Heart left ventricle (tissue), 16 donors: ENCODE measurements at regions not wholly inside any gene's neighbourhood (a gene's known extent, or its start where the extent isn't known, plus 50 kb on each side); places are given as distances from the start of the nearest gene placed in this dataset.

Source experiments
- ATAC-seq, 4 donors: fragments of 200-7000 bp; cut with Tn5 transposase; one replicate each; pipeline ENCODE4 v1.9.1; 2020 to 2022; ENCODE audit warnings: moderate library complexity in 4 of 4, mild to moderate bottlenecking in 3 of 4, moderate number of reproducible peaks in 1 of 4
- DNase-seq, 5 donors: peaks; one replicate each; pipeline ENCODE4 v3.0.0-alpha.2; 2020
- H3K27ac ChIP-seq, 12 donors: fragments of 200-600 bp; sonication (generic) in 4 of 12; one replicate each; pipeline versions ENCODE4 v1.5.0 to v1.8.0; 2016 to 2022; ENCODE audit warnings: mild to moderate bottlenecking in 2 of 12
- H3K27me3 ChIP-seq, 9 donors: fragments of 200-600 bp; sonication (generic) in 2 of 9; one replicate each; pipeline versions ENCODE4 v1.5.1 to v1.8.0; 2016 to 2022; ENCODE audit warnings: mild to moderate bottlenecking in 3 of 9
- H3K36me3 ChIP-seq, 9 donors: fragments of 200-600 bp; sonication (generic) in 2 of 9; one replicate each; pipeline versions ENCODE4 v1.5.0 to v1.8.0; 2018 to 2022; ENCODE audit warnings: mild to moderate bottlenecking in 2 of 9
- H3K4me1 ChIP-seq, 12 donors: fragments of 200-600 bp; sonication (generic) in 4 of 12; one replicate each; pipeline versions ENCODE4 v1.5.0 to v1.8.0; 2016 to 2022; ENCODE audit warnings: mild to moderate bottlenecking in 3 of 12
- H3K4me3 ChIP-seq, 12 donors: fragments of 200-600 bp; sonication (generic) in 4 of 12; one replicate each; pipeline versions ENCODE4 v1.5.0 to v1.8.0; 2017 to 2022; ENCODE audit warnings: mild to moderate bottlenecking in 9 of 12, moderate library complexity in 4 of 12
- H3K9me3 ChIP-seq, 12 donors: fragments of 200-600 bp; sonication (generic) in 4 of 12; one replicate each; pipeline versions ENCODE4 v1.5.0 to v1.8.0; 2016 to 2022; ENCODE audit warnings: mild to moderate bottlenecking in 1 of 12
- POLR2A ChIP-seq, 2 donors: fragments of 450-650 bp; IDR thresholded peaks; one replicate each; pipeline ENCODE4 v1.6.1; 2017; ENCODE audit warnings: antibody characterized with exemption in 2 of 2, mild to moderate bottlenecking in 2 of 2, moderate library complexity in 2 of 2
- WGBS, 4 donors: extraction: QIAGEN DNeasy Blood & Tissue Kit in 2 of 4; methylation state at CpG; one replicate each; pipeline versions ENCODE4 v1.1.5 to v1.1.7; 2013 to 2018; 5-methylcytosine and 5-hydroxymethylcytosine counted together
- intact Hi-C, 10 donors: fragments of 100-400 bp; cut with DNase I; formaldehyde crosslinking; loops; one replicate each; pipeline versions ENCODE4 v1.11.1 to v1.14.2; 2022
- TF ChIP-seq, protein P1 (sequence below), 12 donors: fragments of 200-600 bp; sonication (generic) in 4 of 12; IDR thresholded peaks; one replicate each; pipeline versions ENCODE4 v1.5.0 to v1.8.0; 2018 to 2022; ENCODE audit warnings: antibody characterized with exemption in 12 of 12, mild to moderate bottlenecking in 5 of 12
- donor health status: ischemic (EF 13 %, LVEDD 7.1; RV severe dilation, severe dysfunction).
- donor health status: healthy with polysubstance abuse.
- donor health status: DM: no; HTN: yes; CAD: no.
- donor health status: DM: no; HTN: no; CAD: no.
- donor health status: ischemic (EF 25% LVEDD 6.9; RV normal size, moderate dysfunction).
- donor health status: ischemic (EF 25% LVEDD 5.7; RV mildly dilated, moderate dysfunction).
- donor health status: healthy.
- donor health status: DM: yes; HTN: yes; CAD: no.
- donor health status: ischemic (EF 35%, LVEDD 5.7; RV mildly dilated, moderate dysfunction).
- donor health status: nonischemic (EF 11% LVEDD 7.7; RV severe dilation, severe dysfunction).
- donor health status: DM: yes; HTN: yes; CAD: no.
- donor health status: PGD.
- donor health status: ischemic (EF 29% LVEDD 5.4; RV normal size, mild dysfunction).
- donor health status: nonischemic (EF 23%, LVEDD 6.1; RV moderate dilation, normal function).

- DNase-seq (no peak), ATAC-seq (no peak)
- no peaks in the 10 kb centered on the region for H3K27me3 ChIP-seq
- TF ChIP-seq, protein P1, sequence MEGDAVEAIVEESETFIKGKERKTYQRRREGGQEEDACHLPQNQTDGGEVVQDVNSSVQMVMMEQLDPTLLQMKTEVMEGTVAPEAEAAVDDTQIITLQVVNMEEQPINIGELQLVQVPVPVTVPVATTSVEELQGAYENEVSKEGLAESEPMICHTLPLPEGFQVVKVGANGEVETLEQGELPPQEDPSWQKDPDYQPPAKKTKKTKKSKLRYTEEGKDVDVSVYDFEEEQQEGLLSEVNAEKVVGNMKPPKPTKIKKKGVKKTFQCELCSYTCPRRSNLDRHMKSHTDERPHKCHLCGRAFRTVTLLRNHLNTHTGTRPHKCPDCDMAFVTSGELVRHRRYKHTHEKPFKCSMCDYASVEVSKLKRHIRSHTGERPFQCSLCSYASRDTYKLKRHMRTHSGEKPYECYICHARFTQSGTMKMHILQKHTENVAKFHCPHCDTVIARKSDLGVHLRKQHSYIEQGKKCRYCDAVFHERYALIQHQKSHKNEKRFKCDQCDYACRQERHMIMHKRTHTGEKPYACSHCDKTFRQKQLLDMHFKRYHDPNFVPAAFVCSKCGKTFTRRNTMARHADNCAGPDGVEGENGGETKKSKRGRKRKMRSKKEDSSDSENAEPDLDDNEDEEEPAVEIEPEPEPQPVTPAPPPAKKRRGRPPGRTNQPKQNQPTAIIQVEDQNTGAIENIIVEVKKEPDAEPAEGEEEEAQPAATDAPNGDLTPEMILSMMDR (IDR thresholded peaks at IDR 0.05) = no peak
- TF ChIP-seq POLR2A (IDR thresholded peaks at IDR 0.05) = no peak
- peaks cover 0 to 36% (median 10%) of the 10 kb centered on the region in 12 donors for H3K4me1 ChIP-seq
- intact Hi-C loops = no loop called here
- WGBS, 4 donors = 93 to 97% (median 95%) methylated on average over 5 of the region's 5 CpGs
- no peaks in the 10 kb centered on the region for H3K36me3 ChIP-seq
- H3K9me3 ChIP-seq = no peaks in the 10 kb centered on the region
- H3K4me3 ChIP-seq = no peak overlapping the region
- peak overlapping the region in 1 of 12 donors; percentile 81 for H3K27ac ChIP-seq
These were observed 87.3 kb upstream of the RFC3 start for GRCh38 chr13:33730619-33731018.

DNA sequence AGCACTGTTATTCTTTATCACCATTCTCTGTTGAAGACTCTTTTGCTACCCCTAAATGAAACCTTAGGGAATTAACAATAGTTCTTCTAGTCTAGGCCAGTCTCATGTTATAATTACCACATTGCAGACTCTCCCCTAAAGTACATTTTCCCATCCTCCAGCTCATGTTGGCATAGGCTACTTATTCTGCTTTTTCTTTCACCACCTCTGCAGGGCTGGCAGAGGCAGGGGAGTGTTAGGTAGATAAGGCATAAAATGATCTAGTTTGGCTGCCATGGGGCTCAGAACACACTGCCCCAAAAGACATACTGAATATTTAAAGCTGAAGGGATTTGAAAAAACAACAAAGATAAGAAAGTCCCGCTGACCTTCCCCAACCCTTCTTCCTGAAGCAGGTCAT is 82.7 kb upstream of the RFC3 start:
- DNase-seq = no peak
- no peaks in the 10 kb centered on the region for H3K9me3 ChIP-seq
- no peak overlapping the region for H3K4me3 ChIP-seq
- no peaks in the 10 kb centered on the region for H3K36me3 ChIP-seq
- 31 to 53% (median 48%) methylated on average over 1 of the region's 1 CpG for WGBS, 4 donors
- no peak overlapping the region for H3K27ac ChIP-seq
- no peak for ATAC-seq
- intact Hi-C loops = no loop called here
- TF ChIP-seq, protein P1 (IDR thresholded peaks at IDR 0.05) = no peak
- no peak for TF ChIP-seq POLR2A (IDR thresholded peaks at IDR 0.05)
- H3K4me1 ChIP-seq = peaks cover 0 to 24% (median 3%) of the 10 kb centered on the region in 12 donors
- H3K27me3 ChIP-seq = no peaks in the 10 kb centered on the region

DNA sequence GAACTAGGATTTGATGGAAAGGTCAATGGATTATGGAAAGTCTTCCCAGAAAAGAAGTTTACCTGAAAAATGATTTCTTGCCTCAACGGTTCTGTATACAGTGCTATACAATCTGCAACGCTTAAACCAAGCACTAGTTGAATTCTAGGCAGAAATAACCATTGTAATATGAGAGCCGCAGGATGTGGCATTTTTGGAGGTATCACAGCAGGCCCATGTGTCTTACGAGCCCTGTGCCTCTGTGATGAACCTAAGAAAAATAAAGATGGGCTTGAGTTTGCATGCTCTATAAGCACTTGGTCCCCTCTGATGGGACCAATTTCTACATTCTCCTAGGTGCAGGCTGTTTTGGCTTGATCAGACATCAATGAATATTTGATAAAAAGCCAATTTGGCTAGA is 78.7 kb upstream of the RFC3 start:
- no peaks in the 10 kb centered on the region for H3K27me3 ChIP-seq
- 91 to 96% (median 94%) methylated on average over 4 of the region's 4 CpGs for WGBS, 4 donors
- ATAC-seq (no peak), DNase-seq (no peak)
- H3K27ac ChIP-seq = peak overlapping the region in 2 of 12 donors; percentile 15 to 47
- H3K4me3 ChIP-seq = no peak overlapping the region
- TF ChIP-seq, protein P1 (IDR thresholded peaks at IDR 0.05) = no peak
- TF ChIP-seq POLR2A (IDR thresholded peaks at IDR 0.05) = no peak
- no peaks in the 10 kb centered on the region for H3K9me3 ChIP-seq
- no peaks in the 10 kb centered on the region for H3K36me3 ChIP-seq
- intact Hi-C loops = no loop called here
- H3K4me1 ChIP-seq = peaks cover 0 to 24% (median 3%) of the 10 kb centered on the region in 12 donors

DNA sequence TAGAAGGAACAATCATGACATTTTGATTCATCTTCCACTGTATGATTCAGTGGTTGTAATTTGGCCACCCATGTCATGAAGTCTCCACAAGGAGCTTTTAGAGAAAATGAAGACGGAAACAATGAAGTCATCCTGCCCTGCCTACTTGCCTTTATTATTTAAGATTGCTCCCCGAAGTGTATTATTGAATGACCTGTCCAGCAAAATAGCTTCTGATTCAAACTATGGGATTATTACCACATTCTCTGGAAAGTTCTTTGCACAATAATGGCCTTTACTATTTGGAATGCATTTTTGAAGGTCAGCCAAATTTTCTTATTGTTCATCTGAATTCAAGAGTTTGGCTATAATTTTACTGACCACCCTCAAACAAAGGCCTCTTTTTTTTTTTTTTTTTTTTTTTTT is 77.8 kb upstream of the RFC3 start:
- peaks cover 0 to 33% (median 5%) of the 10 kb centered on the region in 12 donors for H3K4me1 ChIP-seq
- no peak overlapping the region for H3K4me3 ChIP-seq
- intact Hi-C loops = no loop called here
- no peaks in the 10 kb centered on the region for H3K27me3 ChIP-seq
- no peaks in the 10 kb centered on the region for H3K9me3 ChIP-seq
- H3K36me3 ChIP-seq = no peaks in the 10 kb centered on the region
- WGBS, 4 donors = 49 to 63% (median 58%) methylated on average over 2 of the region's 2 CpGs
- peak in 3 of 4 donors; percentile 47 to 67 (median 48) for ATAC-seq
- TF ChIP-seq, protein P1 (IDR thresholded peaks at IDR 0.05) = no peak
- no peak for TF ChIP-seq POLR2A (IDR thresholded peaks at IDR 0.05)
- peak overlapping the region in 3 of 12 donors; percentile 22 to 47 (median 24) for H3K27ac ChIP-seq
- no peak for DNase-seq
